ENCODE measurements at regions not wholly inside any gene's neighbourhood (a gene's known extent, or its start where the extent isn't known, plus 50 kb on each side); places are given as distances from the start of the nearest gene placed in this dataset.

- TF ChIP-seq CTCF (IDR thresholded peaks at IDR 0.05) (no peak), POLR2AphosphoS5 (IDR thresholded peaks at IDR 0.05; ENCODE audit: low read depth, low read length) (no peak), REST (IDR thresholded peaks at IDR 0.05; ENCODE audit: insufficient read depth in 1 of 2, low read depth in 2 of 2, low read length in 1 of 2) (no peak), TCF7L2 (IDR thresholded peaks at IDR 0.05; ENCODE audit: low read depth, low read length) (no peak), SIN3A (IDR thresholded peaks at IDR 0.05; ENCODE audit: borderline replicate concordance, insufficient read depth, low read depth, low read length) (no peak)
Measured at GRCh38 chr14:26766726-26767125, 168.9 kb upstream of the NOVA1 start.
